ENCODE measurements at regions not wholly inside any gene's neighbourhood (a gene's known extent, or its start where the extent isn't known, plus 50 kb on each side); places are given as distances from the start of the nearest gene placed in this dataset.

- Histone ChIP-seq H3K9ac (ENCODE audit: insufficient read depth, low read length, poor library complexity, severe bottlenecking) (no peak overlapping the region), H2AFZ (ENCODE audit: insufficient read depth, low read depth, low read length, poor library complexity, severe bottlenecking) (no peak overlapping the region), H3K4me1 (ENCODE audit: control insufficient read depth in 1 of 2, insufficient read depth in 2 of 2, low read length in 2 of 2) (no peaks in the 10 kb centered on the region), H3K4me2 (replicated peaks; ENCODE audit: extremely low read depth, low read length, poor library complexity, severe bottlenecking) (no peak overlapping the region), H3K4me3 (replicated peaks in 1 of 3; ENCODE audit: low read depth in 2 of 3, low read length in 3 of 3) (no peak overlapping the region), H3K27ac (ENCODE audit: low read depth in 1 of 2, low read length in 2 of 2) (no peak overlapping the region), H4K20me1 (ENCODE audit: insufficient read depth, low read length) (no peaks in the 10 kb centered on the region), H3K36me3 (replicated peaks in 1 of 2; ENCODE audit: control insufficient read depth in 1 of 2, insufficient read depth in 2 of 2, low read length in 2 of 2) (no peaks in the 10 kb centered on the region), H3K79me2 (ENCODE audit: insufficient read depth, low read length) (no peaks in the 10 kb centered on the region), H3K9me3 (replicated peaks in 1 of 2; ENCODE audit: control insufficient read depth in 1 of 2, insufficient read depth in 1 of 2, low read length in 2 of 2) (peaks cover 0 to 24% of the 10 kb centered on the region in 2 donors), H3K27me3 (ENCODE audit: control insufficient read depth in 2 of 2, insufficient read depth in 2 of 2, low read length in 2 of 2) (peaks cover 53 to 55% of the 10 kb centered on the region in 2 donors)
- no peak overlapping the region for H3K27ac Mint-ChIP-seq
- H3K4me1 Mint-ChIP-seq, result peaks cover 3% of the 10 kb centered on the region
- WGBS (ENCODE audit: insufficient coverage), result 12% methylated on average over 28 of the region's 35 CpGs
- DNase-seq, result no peak
- H3K9me3 Mint-ChIP-seq, result peaks cover 0 to 12% (median 7%) of the 10 kb centered on the region in 7 donors
- H3K4me3 Mint-ChIP-seq, result peak overlapping the region in 1 of 2 donors; percentile 78
- H3K36me3 Mint-ChIP-seq, result no peaks in the 10 kb centered on the region
- TF ChIP-seq CTCF (IDR thresholded peaks at IDR 0.05), result no peak
- H3K27me3 Mint-ChIP-seq (ENCODE audit: low read depth in 3 of 3), result peaks cover 52 to 57% (median 55%) of the 10 kb centered on the region in 3 donors
- intact Hi-C loops (cut with micrococcal nuclease), result no loop called here
Measured at GRCh38 chr14:54219261-54220070, 177.3 kb upstream of the CDKN3 start.

- peaks cover 0 to 12% (median 7%) of the 10 kb centered on the region in 7 donors for H3K9me3 Mint-ChIP-seq
- H3K4me3 Mint-ChIP-seq, result peak overlapping the region in 1 of 2 donors; percentile 78
- Histone ChIP-seq H2AFZ (ENCODE audit: insufficient read depth, low read depth, low read length, poor library complexity, severe bottlenecking) (no peak overlapping the region), H3K4me3 (replicated peaks in 1 of 3; ENCODE audit: low read depth in 2 of 3, low read length in 3 of 3) (no peak overlapping the region), H3K27ac (ENCODE audit: low read depth in 1 of 2, low read length in 2 of 2) (no peak overlapping the region), H4K20me1 (ENCODE audit: insufficient read depth, low read length) (no peaks in the 10 kb centered on the region), H3K9ac (ENCODE audit: insufficient read depth, low read length, poor library complexity, severe bottlenecking) (no peak overlapping the region), H3K9me3 (replicated peaks in 1 of 2; ENCODE audit: control insufficient read depth in 1 of 2, insufficient read depth in 1 of 2, low read length in 2 of 2) (peaks cover 0 to 24% of the 10 kb centered on the region in 2 donors), H3K27me3 (ENCODE audit: control insufficient read depth in 2 of 2, insufficient read depth in 2 of 2, low read length in 2 of 2) (peaks cover 53 to 55% of the 10 kb centered on the region in 2 donors), H3K4me1 (ENCODE audit: control insufficient read depth in 1 of 2, insufficient read depth in 2 of 2, low read length in 2 of 2) (no peaks in the 10 kb centered on the region), H3K36me3 (replicated peaks in 1 of 2; ENCODE audit: control insufficient read depth in 1 of 2, insufficient read depth in 2 of 2, low read length in 2 of 2) (no peaks in the 10 kb centered on the region), H3K4me2 (replicated peaks; ENCODE audit: extremely low read depth, low read length, poor library complexity, severe bottlenecking) (no peak overlapping the region), H3K79me2 (ENCODE audit: insufficient read depth, low read length) (no peaks in the 10 kb centered on the region)
- peaks cover 52 to 59% (median 55%) of the 10 kb centered on the region in 3 donors for H3K27me3 Mint-ChIP-seq (ENCODE audit: low read depth in 3 of 3)
- no peak overlapping the region for H3K27ac Mint-ChIP-seq
- no peak for DNase-seq
- intact Hi-C loops (cut with micrococcal nuclease), result no loop called here
- no peak for TF ChIP-seq CTCF (IDR thresholded peaks at IDR 0.05)
- H3K4me1 Mint-ChIP-seq, result peaks cover 3% of the 10 kb centered on the region
- 3% methylated on average over 20 of the region's 28 CpGs for WGBS (ENCODE audit: insufficient coverage)
- no peaks in the 10 kb centered on the region for H3K36me3 Mint-ChIP-seq
Measured at GRCh38 chr14:54220071-54220703, 176.6 kb upstream of the CDKN3 start.

All from CD14-positive monocyte (primary cell).